ENCODE measurements at regions not wholly inside any gene's neighbourhood (a gene's known extent, or its start where the extent isn't known, plus 50 kb on each side); places are given as distances from the start of the nearest gene placed in this dataset.

DNA sequence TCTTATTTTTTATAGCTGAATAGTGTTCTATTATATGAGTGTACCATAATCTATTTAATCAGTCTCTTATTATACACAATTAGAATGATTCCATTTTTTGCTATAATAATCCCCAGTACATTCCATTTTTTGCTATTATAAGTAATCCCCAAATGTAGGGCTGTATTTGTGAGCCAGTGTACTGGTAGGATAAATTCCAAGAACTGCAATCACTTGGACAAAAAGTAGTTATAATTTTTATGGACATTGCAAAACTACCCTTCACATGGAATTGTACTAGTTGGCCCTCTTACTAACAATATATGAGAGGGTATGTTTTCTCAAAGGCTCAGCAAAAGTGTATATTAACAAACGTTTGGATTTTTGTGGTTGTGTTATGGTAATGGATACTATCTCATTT is 481.7 kb upstream of the CLINT1 start:
- DNase-seq = no peak

DNA sequence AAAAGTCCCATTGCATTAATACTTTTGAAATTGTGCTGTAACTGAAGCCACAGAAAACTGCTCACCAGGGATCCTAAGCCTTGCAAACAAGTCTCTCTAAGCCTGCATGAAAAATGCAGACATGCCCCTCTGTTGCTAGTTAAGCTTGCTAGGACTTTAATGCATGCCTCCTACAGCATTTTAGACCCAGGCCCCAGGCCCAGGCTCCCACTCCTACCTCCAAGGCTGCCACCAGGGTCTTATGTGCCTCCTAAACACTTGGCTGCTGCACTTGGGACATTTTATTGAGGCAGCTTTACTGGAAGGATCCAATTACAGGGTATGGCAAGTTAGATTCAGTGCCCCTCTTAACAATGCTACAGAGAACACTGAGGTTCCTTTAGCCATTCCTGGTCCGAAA is 467.3 kb upstream of the CLINT1 start:
- no peak for DNase-seq

DNA sequence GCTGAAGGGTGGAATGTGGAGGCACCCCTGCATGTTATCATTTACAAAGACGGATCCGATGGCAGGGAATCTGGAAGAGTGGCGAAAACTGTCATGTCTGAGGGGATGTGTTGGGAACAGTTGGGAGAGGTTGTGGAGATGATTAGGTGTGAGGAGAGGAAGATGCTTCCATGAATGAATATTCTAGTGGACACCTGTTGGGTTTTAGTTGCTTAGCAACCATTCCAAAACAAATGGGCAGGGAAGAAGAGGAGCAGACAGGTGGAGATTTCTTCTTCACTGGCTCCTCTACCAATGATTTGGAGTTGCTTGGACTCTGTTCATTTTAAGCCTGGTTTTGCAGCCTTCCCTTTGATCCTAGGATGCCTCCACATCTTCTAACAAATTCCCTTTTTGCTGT is 465.3 kb upstream of the CLINT1 start:
- DNase-seq = no peak

DNA sequence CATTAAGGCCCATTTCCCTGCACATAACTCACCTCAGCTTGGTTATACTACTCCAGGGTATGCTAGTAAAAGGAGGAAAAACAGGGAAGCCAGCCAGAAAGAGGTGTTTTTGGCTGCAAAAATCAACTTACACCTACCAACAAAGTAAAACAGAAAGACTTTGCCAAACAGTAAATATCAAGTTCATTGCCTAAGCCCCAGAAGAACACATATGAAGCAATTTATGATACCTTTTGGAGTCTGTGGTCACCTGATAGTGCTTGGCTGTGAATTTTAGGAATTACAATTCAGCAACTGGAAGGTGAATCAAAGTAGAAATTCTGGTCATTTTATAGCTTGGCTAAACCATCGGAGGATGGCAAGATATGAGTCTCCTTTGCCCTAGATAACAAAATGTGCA is 463.7 kb upstream of the CLINT1 start:
- DNase-seq = no peak

DNA sequence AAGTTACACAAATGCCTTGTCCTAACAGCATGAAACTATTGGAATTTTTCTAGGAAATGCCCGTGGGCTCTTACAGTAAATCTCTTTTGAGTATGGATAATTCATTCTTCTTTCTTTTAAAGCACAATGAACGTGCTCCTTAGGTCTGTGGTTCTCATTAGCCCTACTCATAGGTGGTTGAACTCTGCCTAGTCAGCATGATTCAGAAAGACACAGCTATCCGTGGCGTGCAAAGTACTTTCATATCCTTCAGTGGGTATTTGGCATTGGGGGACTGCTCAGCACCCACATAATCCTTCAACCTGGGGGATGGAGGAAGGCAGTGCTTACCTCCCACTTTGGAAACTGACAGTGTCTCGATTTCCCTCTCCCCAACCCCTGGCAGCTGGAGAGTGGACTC is 462.0 kb upstream of the CLINT1 start:
- DNase-seq = no peak

DNA sequence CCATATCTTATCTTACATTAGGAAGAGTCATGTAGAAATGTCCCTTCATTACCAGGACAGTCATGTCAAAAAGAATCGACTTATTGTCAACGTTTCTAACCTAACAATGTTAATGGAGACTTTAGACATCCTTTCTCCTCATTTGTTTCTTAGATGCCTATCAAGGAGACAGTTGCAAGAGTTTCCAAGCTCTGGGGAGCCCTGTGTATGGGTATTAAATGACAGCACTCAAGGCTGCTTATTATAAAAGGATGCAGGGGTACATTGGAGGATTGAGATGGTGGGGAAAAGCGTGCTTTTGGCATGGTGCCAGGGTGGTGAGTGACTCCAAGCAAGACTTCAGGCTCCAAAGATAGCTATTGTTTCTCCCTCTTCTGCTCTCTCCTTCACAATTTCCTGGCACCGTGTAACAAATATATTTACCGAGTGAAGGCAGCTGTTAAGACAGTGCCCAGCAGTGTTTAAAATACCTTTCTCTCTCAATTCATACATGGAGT is 461.3 kb upstream of the CLINT1 start:
- DNase-seq = peak in 1 of 2 experiments; percentile 18

DNA sequence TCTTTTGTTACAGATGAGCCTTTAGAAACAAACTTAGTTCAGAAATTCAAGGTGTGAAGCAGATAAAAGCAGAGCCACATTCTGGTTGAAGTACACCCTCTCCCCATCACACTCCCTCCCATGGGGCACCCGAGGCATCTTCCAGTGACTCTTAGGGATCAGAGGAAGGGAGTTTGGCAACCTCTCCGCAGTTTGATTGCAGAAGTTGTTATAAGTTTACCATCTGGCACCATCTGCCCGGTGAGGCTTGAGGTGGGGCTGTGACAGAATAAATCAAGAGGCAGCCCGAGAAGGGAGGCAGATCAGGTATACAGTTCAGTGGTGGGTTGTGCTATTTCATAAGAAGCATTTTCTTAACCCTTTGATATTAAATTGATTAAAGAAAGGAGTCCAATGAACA is 458.6 kb upstream of the CLINT1 start:
- DNase-seq = peak; percentile 7 to 75

DNA sequence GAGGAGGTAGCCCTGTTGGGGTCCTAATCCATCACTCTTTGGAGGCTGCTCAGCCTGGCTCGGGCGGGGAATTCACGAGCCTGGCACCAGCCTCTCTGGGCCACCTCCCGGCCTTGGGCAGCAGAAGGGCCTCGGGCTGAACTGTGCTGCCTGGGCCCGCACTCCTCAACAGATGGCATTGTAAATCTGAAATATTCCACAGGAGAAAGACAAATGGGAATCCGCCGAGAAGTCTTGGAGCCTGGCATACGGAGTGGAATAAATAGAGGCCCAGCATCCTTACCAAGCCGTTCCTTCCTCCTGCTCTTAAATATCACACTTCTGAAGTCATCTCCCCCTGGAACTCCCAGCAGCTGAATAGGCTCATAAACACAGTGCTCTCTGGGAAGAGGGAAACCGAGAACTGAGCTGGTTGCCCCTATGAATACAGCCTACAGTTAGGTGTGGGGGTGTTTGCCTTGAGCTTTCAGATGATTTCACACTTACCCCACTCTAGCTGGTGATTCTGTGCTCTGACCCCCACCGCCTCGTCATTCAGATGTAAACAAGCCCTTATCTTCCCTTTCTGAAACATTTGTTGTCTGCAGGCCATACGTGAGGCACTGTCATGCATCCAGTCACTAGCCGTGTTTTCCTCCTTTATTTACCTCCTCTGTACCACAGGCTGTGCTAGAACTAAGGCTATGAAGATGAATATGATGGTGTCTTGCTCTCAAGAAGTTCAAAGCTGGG is 455.0 kb upstream of the CLINT1 start:
- DNase-seq = peak; percentile 28 to 71

DNA sequence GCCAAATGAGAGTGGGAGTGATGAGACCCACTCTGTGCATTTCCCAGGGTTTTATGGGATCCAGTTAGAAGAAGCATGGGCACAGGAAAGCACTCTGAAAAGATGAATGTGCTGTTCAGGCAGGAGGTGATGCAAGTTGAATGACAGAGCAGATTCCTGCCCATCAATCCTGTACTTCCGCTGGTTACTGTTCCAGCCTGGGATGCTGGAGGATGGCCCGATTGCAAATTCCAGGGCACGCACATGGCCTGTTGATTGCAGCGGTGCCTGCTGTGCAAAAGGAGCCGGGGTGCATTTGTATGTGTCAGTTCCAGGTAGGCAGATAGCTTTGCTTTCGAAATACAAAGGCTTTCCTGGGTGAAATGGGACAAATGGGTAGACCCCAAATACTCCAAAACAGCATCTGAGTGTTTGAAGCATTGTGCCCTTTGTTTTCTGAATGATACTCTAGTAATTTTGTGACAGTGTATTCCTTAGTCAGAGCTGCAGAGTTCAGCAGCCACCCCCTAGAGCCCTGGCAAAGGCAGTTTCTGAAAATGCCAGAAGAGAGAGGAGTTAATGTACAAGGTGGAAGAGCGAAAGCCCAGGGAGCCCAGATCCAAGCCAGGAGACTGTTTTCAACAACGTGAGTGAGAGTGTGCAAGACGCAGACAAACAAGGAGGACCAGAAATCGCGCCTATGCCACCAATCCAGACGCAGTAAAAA is 454.2 kb upstream of the CLINT1 start:
- DNase-seq = peak in 1 of 2 experiments; percentile 17

DNA sequence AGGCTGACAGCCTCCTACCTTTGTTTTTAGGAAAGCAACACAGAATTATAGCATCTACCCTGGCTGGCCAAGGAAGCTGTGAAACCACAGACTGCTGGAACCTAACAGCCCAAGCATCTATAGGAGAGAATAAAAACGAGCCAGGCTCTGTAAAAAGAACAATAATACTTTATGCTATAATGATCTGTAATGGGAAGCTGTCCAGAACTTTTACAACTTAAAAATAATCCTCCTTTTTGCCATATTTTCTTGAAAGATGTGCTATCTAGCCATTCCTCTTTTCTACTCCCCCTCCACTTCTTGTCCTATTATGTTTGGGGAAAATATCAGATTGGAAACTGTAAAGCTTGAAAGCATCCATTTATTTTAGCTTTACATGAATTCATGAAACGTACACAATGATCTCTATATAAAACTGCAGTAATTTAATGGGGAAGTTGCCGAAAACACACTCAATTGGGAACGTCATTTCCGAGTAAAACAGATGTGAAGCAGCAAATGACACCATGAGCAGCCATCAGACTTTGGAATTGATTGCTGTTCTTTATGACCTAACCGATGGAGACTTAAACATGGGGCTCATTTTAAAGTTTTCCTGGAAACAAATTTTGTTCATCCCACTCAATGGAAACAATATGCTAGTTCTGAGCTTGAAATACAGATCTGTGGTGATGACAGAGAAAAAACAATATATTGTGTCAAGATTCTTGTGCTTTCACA is 450.3 kb upstream of the CLINT1 start:
- DNase-seq = no peak

DNA sequence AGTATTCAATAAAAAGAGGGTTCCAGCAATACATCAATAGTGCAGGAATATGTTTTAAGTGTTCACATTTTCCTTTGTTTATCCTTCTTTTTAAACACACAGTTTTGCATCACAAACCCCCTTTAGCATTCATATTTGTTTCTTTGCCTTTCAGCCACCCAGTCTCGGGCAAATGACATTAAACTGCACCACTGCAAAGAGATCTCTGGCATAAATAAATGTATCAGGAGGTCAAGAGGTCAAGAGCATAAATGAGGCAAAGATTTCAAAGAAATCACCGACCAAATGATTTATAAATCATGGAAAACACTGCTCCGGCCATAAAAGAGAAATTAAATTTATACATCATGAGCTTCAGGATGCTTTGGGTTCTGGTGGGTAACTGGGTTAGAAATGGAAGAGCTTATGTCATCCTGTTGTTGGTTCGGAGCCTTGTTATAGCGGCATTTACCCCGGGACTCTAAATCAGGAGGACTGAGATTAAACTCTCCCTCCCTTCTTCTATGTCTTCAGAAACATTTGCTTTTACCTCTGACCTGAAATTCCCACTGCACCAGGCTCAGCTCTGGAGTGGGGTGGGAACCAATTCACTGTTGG is 449.6 kb upstream of the CLINT1 start:
- no peak for DNase-seq

DNA sequence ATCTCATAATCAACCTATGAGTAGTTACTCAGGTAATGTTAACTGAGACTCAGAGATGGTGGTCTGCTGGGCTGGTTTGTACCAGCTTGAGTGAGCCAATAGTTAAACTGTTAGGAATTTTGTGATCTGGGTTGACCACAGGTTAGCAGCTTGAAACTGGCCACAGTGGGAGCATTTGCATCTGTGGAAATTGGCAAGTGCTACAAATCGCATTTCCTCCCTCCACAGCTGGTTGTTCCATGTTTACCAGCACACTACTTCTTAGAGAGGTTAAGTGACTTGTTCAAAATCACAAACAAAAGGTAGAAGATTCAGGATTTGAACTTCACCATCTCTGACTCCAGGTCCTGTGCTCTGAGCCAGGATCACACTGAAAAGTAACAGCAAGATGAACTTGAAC is 446.9 kb upstream of the CLINT1 start:
- no peak for DNase-seq

DNA sequence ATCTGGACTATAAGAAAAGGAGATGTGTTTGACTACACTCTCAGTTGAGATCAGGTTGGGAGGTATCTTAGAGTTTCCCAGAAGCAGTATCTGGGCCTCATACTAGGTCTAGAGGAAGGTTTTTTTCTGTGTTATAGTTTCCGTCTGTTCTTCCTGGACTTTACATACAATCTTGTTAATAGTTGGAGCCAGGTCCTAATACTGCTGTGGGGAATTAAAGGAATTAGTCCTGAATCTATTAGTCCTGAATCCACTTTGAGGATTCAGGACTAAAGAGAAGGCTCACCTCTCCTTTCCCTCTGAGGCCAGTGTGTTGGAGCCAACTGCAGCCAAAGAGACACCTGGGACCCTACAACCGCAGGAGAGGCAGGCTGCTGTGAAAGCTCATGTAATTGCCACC is 445.7 kb upstream of the CLINT1 start:
- DNase-seq = no peak

DNA sequence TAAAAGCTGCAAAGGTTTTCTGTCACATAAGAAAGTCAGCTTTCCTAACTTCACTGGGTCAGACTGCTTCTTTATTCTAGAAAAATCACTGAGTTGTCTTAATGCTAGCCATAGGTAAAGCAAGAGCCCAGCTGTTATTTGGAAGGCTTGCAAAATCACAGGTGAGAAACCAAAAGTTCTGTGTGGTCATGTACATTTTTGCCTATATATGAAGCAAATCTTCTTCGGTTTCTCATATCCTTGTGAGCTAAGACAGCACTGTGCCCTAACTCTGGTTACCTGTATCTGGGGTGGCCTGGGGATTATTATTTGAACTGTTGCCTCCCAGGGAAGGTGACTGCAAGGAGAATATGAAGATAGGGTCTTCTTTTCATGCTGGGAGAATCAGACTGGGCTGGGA is 444.9 kb upstream of the CLINT1 start:
- no peak for DNase-seq

DNA sequence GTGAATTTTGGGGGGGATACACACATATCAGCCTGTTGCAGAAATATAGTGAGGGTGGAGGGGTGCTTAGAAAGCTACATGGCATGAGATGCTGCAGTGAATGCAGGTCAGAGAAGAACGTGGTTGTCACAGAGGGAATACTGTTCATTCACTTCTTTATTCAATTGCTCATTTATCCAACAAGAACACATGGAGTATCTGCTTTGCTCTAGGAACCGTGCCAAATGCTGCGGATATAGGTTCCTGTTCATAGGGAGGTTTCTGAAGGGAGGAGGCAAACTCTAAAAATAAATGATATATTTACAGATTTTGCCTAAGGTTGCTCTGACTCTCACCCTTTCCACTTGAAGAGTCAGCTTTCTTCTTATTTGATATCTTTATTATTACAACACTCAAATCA is 444.3 kb upstream of the CLINT1 start:
- DNase-seq = peak in 1 of 2 experiments; percentile 27

DNA sequence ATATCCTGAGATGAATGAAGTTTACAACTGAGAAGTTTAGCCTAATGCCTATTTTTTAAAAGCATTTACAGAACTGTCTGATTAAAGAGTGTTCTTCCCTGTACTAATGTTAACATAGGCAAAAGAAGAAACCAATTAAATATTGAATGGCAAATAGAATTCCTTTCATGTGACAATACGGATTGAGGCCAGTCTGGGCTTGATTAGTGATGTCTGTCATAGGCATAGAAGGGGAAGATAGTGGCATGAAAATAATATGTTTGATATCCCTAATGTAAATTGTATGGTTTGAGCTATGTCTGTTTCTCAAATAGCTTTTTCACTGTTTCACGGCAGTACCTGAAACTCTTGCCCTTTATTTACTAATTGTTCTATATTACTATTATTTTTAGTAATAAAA is 443.1 kb upstream of the CLINT1 start:
- no peak for DNase-seq

DNA sequence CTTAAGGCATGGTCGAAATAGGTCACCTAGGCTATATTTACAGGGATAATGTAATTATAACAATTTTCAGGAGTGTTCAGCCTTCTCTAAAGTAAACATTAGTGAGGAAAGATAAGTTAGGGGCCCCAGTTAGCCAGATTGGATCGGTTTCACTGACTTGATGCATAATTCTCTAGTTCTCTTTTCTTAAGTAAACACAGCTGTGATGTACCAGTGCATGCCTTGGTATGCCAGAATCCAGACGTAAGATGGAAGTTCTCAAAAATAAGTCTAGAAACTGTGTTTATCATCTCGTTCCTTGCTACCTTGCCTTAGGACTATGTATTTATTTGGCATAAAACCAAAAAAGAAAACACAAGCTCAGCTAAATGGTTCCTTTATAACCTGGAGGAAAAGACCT is 442.2 kb upstream of the CLINT1 start:
- DNase-seq = no peak

DNA sequence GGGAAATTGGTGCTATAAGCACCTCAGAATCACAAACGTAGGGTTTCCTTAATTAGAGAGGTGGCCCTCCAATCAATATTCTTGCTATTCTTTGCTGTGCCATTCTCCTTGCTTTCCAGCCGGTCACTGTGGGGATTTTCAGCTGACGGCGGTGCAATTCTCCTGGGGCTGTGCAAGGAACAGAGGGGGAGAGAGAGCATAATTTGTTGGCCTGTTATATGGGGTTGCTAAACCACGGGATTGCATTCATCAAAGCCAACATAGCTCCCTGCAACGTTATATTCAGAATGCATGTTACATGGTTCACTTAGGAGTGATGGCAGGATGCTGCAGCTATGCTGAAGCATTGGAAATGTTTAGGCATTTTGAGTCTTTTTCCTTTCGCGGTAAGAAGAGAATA is 441.3 kb upstream of the CLINT1 start:
- DNase-seq = no peak

DNA sequence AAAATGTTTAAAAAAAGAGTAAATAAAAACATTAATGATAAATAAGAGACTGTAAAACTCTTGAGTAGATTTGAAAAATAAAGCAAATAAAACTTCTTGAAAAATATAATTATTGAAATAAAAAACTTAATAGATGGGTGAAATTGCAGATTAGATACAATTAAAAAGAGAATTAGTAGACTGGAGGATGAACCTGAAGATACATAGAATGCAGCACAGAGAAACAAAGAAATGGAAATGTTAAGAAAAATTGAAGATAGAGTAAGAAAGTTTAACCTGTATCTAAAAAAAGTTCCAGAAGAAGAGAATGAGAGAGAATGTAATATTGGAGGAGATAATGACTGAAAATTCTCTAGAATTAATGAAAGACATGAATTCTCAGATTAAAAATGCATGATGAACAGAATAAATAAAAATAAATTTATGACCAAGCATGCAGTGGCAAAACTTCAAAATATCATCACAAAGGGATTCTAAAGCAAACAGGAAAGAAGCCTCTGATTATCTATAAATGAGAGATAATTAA is 438.1 kb upstream of the CLINT1 start:
- no peak for DNase-seq

DNA sequence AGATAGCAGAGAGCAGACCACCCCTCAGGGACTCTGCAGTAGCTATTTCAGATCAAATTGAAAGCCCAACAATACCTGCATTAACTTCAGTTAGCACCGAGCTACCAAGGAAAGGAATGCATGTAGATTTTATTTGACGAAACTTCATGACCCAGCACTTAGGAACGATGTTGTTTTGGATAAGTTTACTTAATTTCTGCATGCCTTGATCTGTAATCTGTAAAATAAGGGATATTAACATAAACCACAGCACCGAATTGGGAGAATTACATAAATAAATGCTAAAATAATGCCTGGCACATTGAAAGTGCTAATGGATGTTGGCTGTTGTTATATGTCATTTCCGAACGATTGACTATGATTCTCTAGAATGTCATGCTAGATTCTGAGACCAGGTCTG is 435.8 kb upstream of the CLINT1 start:
- no peak for DNase-seq

DNA sequence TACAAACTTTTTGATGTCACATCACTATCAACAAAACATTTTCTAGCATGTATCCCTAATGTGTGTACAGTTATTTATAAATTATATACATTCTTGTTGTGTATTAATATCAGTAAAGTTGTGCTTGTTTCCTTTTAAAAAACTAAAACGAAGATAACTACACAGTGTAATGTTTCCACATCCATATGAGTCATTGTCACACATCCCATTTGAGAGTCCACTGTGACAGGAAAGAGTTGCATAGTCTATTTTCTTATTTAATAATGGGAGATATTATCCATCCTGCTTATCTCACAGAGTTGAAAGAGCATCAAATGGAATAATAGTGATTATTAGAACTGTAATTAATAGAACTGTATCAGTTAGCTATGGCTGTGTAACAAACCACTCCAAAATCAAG is 434.0 kb upstream of the CLINT1 start:
- no peak for DNase-seq

DNA sequence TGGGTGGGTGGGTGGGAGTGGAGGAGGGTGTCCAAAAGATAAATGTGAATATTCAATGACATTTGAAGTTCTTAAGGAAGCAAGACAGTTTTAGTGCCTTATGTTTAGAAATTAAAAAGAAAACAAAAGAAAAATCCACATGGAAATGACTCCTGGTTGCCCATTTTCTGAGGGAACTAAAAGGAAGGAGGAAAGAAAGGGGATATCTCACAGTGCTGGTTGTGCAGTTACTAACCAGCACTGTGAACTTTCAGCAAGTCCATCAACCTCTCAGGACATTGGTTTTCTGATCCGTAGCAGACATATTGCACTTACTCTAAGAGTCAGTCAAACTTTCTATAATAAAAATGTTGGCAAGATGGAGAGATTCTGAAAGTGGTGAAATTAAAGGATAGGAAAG is 431.0 kb upstream of the CLINT1 start:
- DNase-seq = no peak

DNA sequence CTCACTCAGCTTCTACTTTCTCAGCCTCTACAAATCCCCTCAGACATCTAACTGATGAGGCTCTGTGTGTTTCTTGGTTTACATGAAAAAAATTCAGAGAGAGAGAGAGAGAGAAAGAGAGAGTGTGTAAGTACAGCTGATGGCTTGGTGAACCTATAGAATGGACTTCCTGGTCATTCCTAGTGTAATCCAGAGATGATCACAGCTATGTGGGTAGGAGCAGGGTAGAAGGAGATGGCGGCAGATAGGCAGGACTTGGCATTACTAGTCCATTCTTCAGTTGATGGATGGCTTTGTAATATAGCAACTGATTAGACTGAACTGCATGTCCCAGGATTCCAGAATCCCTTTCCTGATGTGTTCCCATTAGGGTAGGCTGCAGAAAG is 429.3 kb upstream of the CLINT1 start:
- no peak for DNase-seq

Measured in NCI-H446 (cell line).